ENCODE measurements at regions not wholly inside any gene's neighbourhood (a gene's known extent, or its start where the extent isn't known, plus 50 kb on each side); places are given as distances from the start of the nearest gene placed in this dataset.

GRCh38 chr9:86796666-86797065, 150.6 kb downstream of the GAS1 start:
- no peak for DNase-seq
- no peak for TF ChIP-seq POLR2A (IDR thresholded peaks at IDR 0.05; ENCODE audit: low read length)
- TF ChIP-seq GATA1 (IDR thresholded peaks at IDR 0.05; ENCODE audit: low read depth, low read length): no peak

GRCh38 chr9:86795823-86796553, 151.3 kb downstream of the GAS1 start:
- DNase-seq: no peak
- TF ChIP-seq POLR2A (IDR thresholded peaks at IDR 0.05; ENCODE audit: low read length) (no peak), GATA1 (IDR thresholded peaks at IDR 0.05; ENCODE audit: low read depth, low read length) (no peak)

GRCh38 chr9:86795047-86795442, 152.3 kb downstream of the GAS1 start:
- DNase-seq: no peak
- TF ChIP-seq GATA1 (IDR thresholded peaks at IDR 0.05; ENCODE audit: low read depth, low read length) (no peak), POLR2A (IDR thresholded peaks at IDR 0.05; ENCODE audit: low read length) (no peak)

- DNase-seq: no peak
- no peak for TF ChIP-seq POLR2A (IDR thresholded peaks at IDR 0.05; ENCODE audit: low read length)
- no peak for TF ChIP-seq GATA1 (IDR thresholded peaks at IDR 0.05; ENCODE audit: low read depth, low read length)
These were observed 152.8 kb downstream of the GAS1 start for GRCh38 chr9:86794391-86795046.

GRCh38 chr9:86792136-86792535, 155.2 kb downstream of the GAS1 start:
- TF ChIP-seq POLR2A (IDR thresholded peaks at IDR 0.05; ENCODE audit: low read length): no peak
- TF ChIP-seq GATA1 (IDR thresholded peaks at IDR 0.05; ENCODE audit: low read depth, low read length): no peak
- no peak for DNase-seq

- no peak for DNase-seq
- no peak for TF ChIP-seq POLR2A (IDR thresholded peaks at IDR 0.05; ENCODE audit: low read length)
- no peak for TF ChIP-seq GATA1 (IDR thresholded peaks at IDR 0.05; ENCODE audit: low read depth, low read length)
These were observed 156.5 kb downstream of the GAS1 start for GRCh38 chr9:86790805-86791204.

- TF ChIP-seq GATA1 (IDR thresholded peaks at IDR 0.05; ENCODE audit: low read depth, low read length) (no peak), POLR2A (IDR thresholded peaks at IDR 0.05; ENCODE audit: low read length) (no peak)
- no peak for DNase-seq
These were observed 158.8 kb downstream of the GAS1 start for GRCh38 chr9:86788456-86788855.

- TF ChIP-seq GATA1 (IDR thresholded peaks at IDR 0.05; ENCODE audit: low read depth, low read length): no peak
- TF ChIP-seq POLR2A (IDR thresholded peaks at IDR 0.05; ENCODE audit: low read length): no peak
- DNase-seq: no peak
These were observed 163.4 kb downstream of the GAS1 start for GRCh38 chr9:86783884-86784283.

- DNase-seq: no peak
- TF ChIP-seq POLR2A (IDR thresholded peaks at IDR 0.05; ENCODE audit: low read length) (no peak), GATA1 (IDR thresholded peaks at IDR 0.05; ENCODE audit: low read depth, low read length) (no peak)
These were observed 164.5 kb downstream of the GAS1 start for GRCh38 chr9:86782831-86783230.

GRCh38 chr9:86778761-86779160, 168.5 kb downstream of the GAS1 start:
- TF ChIP-seq GATA1 (IDR thresholded peaks at IDR 0.05; ENCODE audit: low read depth, low read length): no peak
- no peak for TF ChIP-seq POLR2A (IDR thresholded peaks at IDR 0.05; ENCODE audit: low read length)
- DNase-seq: no peak

GRCh38 chr9:86775718-86776117, 171.6 kb downstream of the GAS1 start:
- no peak for DNase-seq
- TF ChIP-seq GATA1 (IDR thresholded peaks at IDR 0.05; ENCODE audit: low read depth, low read length) (no peak), POLR2A (IDR thresholded peaks at IDR 0.05; ENCODE audit: low read length) (no peak)

- TF ChIP-seq GATA1 (IDR thresholded peaks at IDR 0.05; ENCODE audit: low read depth, low read length) (no peak), POLR2A (IDR thresholded peaks at IDR 0.05; ENCODE audit: low read length) (no peak)
- no peak for DNase-seq
These were observed 173.2 kb downstream of the GAS1 start for GRCh38 chr9:86774116-86774515.

- DNase-seq: no peak
- TF ChIP-seq GATA1 (IDR thresholded peaks at IDR 0.05; ENCODE audit: low read depth, low read length): no peak
- TF ChIP-seq POLR2A (IDR thresholded peaks at IDR 0.05; ENCODE audit: low read length): no peak
These were observed 173.8 kb downstream of the GAS1 start for GRCh38 chr9:86773422-86773945.

- DNase-seq: no peak
- TF ChIP-seq GATA1 (IDR thresholded peaks at IDR 0.05; ENCODE audit: low read depth, low read length) (no peak), POLR2A (IDR thresholded peaks at IDR 0.05; ENCODE audit: low read length) (no peak)
These were observed 174.7 kb downstream of the GAS1 start for GRCh38 chr9:86772635-86772993.

All from erythroblast (primary cell).